H1 (cell line): ENCODE measurements at regions not wholly inside any gene's neighbourhood (a gene's known extent, or its start where the extent isn't known, plus 50 kb on each side); places are given as distances from the start of the nearest gene placed in this dataset.
"Not testable (repeated sequence)": the region's sequence is repeated elsewhere in the genome, so short reads cannot be mapped to it uniquely, and the experiment has no call there.

Experiments used
- TF ChIP-seq, protein P1 (sequence below), 3 experiments: IDR thresholded peaks; 1 replicate in 2 of 3; 2 replicates in 1 of 3; pipeline versions ENCODE4 v1.5.1 to v1.6.1; 2011; ENCODE audit warnings: low read length in 3 of 3, mild to moderate bottlenecking in 3 of 3, inconsistent platforms in 2 of 3, low read depth in 1 of 3, moderate library complexity in 1 of 3; ENCODE audit not compliant: insufficient read depth in 1 of 3; ENCODE audit errors: control extremely low read depth in 1 of 3
- TF ChIP-seq, protein P2 (sequence below): IDR thresholded peaks from 2 replicates; pipeline ENCODE4 v1.6.1; 2012; ENCODE audit warnings: inconsistent platforms

- TF ChIP-seq, protein P1, sequence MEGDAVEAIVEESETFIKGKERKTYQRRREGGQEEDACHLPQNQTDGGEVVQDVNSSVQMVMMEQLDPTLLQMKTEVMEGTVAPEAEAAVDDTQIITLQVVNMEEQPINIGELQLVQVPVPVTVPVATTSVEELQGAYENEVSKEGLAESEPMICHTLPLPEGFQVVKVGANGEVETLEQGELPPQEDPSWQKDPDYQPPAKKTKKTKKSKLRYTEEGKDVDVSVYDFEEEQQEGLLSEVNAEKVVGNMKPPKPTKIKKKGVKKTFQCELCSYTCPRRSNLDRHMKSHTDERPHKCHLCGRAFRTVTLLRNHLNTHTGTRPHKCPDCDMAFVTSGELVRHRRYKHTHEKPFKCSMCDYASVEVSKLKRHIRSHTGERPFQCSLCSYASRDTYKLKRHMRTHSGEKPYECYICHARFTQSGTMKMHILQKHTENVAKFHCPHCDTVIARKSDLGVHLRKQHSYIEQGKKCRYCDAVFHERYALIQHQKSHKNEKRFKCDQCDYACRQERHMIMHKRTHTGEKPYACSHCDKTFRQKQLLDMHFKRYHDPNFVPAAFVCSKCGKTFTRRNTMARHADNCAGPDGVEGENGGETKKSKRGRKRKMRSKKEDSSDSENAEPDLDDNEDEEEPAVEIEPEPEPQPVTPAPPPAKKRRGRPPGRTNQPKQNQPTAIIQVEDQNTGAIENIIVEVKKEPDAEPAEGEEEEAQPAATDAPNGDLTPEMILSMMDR (IDR thresholded peaks at IDR 0.05; ENCODE audit: control extremely low read depth in 1 of 3, insufficient read depth in 1 of 3, low read depth in 1 of 3, low read length in 3 of 3), result not testable (repeated sequence)
- TF ChIP-seq, protein P2, sequence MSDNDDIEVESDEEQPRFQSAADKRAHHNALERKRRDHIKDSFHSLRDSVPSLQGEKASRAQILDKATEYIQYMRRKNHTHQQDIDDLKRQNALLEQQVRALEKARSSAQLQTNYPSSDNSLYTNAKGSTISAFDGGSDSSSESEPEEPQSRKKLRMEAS, result not testable (repeated sequence)
Measured at GRCh38 chr10:30163410-30163809, 104.0 kb upstream of the JCAD start.
